Bone marrow (tissue), 2 donors: ENCODE measurements at regions not wholly inside any gene's neighbourhood (a gene's known extent, or its start where the extent isn't known, plus 50 kb on each side); places are given as distances from the start of the nearest gene placed in this dataset.
"Not testable (repeated sequence)": the region's sequence is repeated elsewhere in the genome, so short reads cannot be mapped to it uniquely, and the experiment has no call there.

Source experiments
- DNase-seq, 2 donors: peaks; one replicate each; lab custom pipeline; 2025; lab: John Stamatoyannopoulos, UW

DNA sequence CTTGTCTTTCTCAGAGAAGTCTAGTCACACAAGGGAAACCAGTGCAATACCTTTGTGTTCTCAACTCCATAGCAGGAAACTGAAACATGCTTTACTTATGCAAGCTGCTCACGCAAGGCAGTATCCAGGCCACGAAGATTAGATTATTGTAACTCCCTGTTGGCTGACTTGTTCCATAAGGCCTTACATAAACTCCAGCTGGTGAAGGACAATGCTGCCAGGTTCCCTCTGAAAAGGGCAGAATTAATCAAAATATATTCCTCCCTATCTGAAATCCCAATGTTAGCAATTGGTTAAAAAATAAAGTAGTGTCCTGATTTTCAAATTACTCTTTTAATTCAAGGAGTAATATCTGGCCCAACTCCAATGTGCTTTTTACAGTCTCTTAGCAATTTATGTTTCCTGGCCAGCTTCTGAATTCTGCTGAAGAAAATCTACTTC is 966.6 kb downstream of the HACE1 start:
- no peak for DNase-seq

DNA sequence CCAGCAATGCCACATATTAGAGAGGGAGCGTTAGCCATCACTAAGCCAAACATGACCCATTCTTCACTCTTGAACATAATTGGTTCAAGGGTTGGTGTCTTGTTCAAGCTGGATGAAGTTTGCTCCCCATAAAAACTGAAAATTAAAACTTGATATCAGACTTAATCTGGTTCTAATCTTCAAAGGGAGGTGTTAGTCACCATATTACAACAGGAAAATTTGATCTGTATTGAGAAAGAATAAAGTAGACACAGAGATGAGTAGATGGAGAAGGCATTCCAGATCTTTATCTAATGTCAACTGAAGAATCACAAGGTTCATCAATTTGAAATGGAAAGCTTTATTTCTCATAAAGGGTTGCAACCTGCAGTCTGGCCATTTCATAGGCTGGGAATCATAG is 972.8 kb downstream of the HACE1 start:
- no peak for DNase-seq

- DNase-seq: no peak
Measured at GRCh38 chr6:103885446-103885845, 974.3 kb downstream of the HACE1 start.

DNA sequence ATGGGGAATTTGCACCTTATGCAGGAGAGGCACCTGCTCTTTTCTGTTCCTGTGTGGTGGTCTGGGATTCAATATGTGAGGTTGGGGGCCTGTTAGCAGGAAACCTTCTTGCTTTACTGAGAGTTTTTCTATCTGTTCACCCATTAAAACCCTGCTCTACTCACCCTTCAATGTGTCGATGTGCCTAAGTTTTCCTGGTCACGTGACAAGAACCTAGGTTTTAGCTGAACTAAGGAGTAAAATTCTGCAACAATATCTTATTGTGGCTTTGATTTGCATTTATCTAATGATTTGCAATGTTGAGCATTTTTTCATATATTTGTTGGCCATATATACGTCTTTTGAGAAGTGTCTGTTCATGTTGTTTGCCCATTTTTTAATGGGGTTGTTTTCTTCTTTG is 979.9 kb downstream of the HACE1 start:
- DNase-seq: no peak

- no peak for DNase-seq
Measured at GRCh38 chr6:103875221-103875620, 984.5 kb downstream of the HACE1 start.

GRCh38 chr6:103874575-103874974 is 985.1 kb downstream of the HACE1 start:
- DNase-seq: no peak

DNA sequence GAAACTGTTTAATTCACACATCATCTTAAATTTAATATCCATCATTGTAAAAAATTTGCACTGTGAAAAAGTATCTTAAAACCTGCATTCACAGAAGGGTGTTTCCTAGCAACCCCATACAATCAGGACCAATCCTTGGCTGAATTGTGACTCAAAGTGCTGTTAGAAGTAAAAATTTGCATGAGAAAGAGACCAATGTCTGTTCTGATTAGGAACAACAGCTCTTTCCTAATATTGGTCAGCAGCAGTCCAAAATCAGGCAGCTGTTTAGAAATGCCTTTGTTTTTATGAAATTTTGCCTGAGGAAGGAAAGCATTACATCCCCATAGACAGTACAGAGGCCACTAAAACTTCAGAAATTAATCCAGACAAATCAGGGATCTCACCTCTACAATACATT is 987.0 kb downstream of the HACE1 start:
- no peak for DNase-seq

DNA sequence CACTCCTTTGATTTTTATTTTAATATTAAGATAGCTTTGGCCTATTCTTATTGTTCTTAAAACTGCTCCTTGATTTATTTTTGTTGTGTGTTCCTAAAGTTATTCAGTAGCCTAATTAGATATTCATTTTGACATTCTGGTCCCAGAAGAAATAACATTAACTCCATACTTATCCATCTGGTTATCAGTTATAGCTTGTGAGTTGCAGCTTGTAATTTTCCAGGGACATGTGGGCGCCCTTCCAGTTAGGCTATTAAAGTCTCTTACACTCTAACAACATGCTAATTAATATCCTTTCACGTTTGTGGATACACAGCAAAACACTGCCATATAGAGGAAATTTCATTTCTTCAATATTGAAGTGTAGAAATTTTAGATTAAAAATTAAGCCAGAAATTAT is 987.5 kb downstream of the HACE1 start:
- no peak for DNase-seq

GRCh38 chr6:103870970-103871369 is 988.7 kb downstream of the HACE1 start:
- DNase-seq: no peak

DNA sequence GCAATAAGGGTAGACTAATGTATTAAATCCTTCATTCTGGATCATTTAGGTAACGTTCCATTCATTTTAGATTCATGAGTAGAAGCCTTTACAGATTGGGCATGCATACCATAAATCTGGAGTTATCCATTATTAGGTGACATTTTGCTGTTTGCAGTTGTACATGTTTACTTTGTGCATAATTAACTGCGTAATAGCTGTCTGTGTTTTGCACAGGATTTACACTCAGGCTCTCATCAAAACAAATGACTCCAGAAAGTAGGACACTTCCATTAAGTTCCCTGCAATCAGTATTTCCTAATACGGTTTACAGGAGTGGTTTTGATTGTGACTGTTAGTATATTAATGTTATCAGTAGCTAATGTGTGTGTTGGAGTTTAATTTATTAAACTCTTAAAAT is 997.4 kb downstream of the HACE1 start:
- DNase-seq: no peak

GRCh38 chr6:103858003-103858402 is 1001.7 kb downstream of the HACE1 start:
- no peak for DNase-seq

- DNase-seq: no peak
Measured at GRCh38 chr6:103855750-103856149, 1004.0 kb downstream of the HACE1 start.

GRCh38 chr6:103854059-103854458 is 1005.7 kb downstream of the HACE1 start:
- DNase-seq: no peak

GRCh38 chr6:103838457-103838856 is 1021.3 kb downstream of the HACE1 start:
- no peak for DNase-seq

GRCh38 chr6:103826209-103826608 is 1033.5 kb downstream of the HACE1 start:
- no peak for DNase-seq

DNA sequence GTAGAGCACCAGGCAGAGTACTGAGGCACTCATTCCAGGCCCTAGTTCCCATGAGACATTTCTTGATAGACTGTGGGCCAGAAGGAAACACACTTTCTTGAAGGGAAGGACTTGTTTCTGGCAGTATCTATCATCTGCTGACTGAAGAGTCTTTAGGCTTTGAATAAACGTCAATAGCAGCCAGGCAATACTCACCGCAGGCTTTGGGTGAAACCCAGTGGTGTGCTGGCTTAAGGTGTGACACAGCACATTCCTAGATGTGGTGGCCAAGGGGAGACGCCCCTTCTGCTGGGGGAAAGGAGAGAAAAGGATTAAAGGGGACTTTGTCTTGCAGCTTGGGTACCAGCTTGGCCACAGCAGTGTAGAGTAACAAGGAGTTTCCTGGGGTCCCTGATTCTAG is 1039.6 kb downstream of the HACE1 start:
- DNase-seq: no peak

- no peak for DNase-seq
Measured at GRCh38 chr6:103819509-103819908, 1040.2 kb downstream of the HACE1 start.

GRCh38 chr6:103812970-103813369 is 1046.7 kb downstream of the HACE1 start:
- no peak for DNase-seq

- not testable (repeated sequence) for DNase-seq
Measured at GRCh38 chr6:103801901-103802479, 1057.7 kb downstream of the HACE1 start.

GRCh38 chr6:103799971-103800670 is 1059.6 kb downstream of the HACE1 start:
- no peak for DNase-seq

DNA sequence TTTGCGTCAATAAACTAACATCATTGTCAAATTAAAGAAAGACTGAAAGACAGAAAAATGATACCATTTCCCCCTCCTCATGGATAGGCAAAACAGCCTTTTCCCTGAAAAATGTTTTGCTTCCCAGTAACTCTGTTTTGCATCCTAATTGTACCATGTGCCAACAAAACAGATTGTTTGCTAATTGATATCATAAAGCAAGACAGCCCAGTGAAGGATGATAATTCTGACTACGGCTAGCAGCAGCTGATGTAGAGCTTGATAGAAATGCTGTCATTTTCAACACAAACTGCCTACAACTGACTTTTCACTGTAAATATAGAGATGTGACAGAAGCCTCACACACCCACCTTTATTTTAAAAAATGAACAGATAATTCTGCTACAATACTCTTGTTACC is 1061.6 kb downstream of the HACE1 start:
- DNase-seq: no peak

GRCh38 chr6:103797738-103798137 is 1062.0 kb downstream of the HACE1 start:
- DNase-seq: no peak

DNA sequence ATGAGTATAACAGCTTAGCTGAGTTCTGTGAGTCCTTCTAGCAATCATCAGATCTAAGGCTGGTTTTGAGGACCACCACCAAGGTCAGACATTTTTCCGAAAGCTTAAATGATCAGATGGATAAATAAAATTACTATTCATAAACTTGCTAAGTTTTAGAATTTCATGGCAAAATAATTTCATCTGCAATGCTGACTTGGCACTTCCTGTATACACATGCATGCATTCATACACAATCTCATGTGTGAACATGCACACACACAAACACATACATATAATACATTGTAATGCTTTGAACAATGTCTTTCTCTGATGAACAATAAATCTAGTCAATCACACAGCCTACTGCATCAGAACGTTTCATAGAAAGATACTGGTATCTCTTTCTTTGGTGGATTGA is 1068.3 kb downstream of the HACE1 start:
- DNase-seq: no peak

DNA sequence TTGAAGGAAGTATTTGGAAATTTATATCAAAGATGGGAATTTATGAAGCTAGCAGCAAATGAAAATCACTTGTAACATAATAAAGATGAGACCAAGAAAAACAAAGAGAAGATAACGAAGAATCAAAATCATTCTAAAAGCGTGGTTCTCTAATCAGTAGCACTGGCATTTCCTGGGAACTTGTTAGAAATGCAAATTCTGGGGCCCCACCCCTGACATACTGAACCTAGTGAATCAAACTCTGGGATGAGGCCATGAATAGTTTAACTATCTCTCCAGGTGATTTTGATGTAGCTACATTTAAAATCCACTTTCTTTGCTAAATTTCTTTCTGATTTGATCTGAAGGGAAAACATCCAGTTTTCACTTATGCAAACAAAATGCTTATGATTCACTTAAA is 1075.6 kb downstream of the HACE1 start:
- DNase-seq: no peak
